ENCODE measurements at regions not wholly inside any gene's neighbourhood (a gene's known extent, or its start where the extent isn't known, plus 50 kb on each side); places are given as distances from the start of the nearest gene placed in this dataset.

GRCh38 chr13:97528518-97528917 lies 94.5 kb downstream of the RAP2A start:
- TF ChIP-seq, protein P1, sequence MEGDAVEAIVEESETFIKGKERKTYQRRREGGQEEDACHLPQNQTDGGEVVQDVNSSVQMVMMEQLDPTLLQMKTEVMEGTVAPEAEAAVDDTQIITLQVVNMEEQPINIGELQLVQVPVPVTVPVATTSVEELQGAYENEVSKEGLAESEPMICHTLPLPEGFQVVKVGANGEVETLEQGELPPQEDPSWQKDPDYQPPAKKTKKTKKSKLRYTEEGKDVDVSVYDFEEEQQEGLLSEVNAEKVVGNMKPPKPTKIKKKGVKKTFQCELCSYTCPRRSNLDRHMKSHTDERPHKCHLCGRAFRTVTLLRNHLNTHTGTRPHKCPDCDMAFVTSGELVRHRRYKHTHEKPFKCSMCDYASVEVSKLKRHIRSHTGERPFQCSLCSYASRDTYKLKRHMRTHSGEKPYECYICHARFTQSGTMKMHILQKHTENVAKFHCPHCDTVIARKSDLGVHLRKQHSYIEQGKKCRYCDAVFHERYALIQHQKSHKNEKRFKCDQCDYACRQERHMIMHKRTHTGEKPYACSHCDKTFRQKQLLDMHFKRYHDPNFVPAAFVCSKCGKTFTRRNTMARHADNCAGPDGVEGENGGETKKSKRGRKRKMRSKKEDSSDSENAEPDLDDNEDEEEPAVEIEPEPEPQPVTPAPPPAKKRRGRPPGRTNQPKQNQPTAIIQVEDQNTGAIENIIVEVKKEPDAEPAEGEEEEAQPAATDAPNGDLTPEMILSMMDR (IDR thresholded peaks at IDR 0.05): no peak
- TF ChIP-seq POLR2A (IDR thresholded peaks at IDR 0.05) (no peak), POLR2AphosphoS5 (IDR thresholded peaks at IDR 0.05; ENCODE audit: insufficient read depth in 1 of 2, low read depth in 1 of 2) (no peak)
- H3K4me1 ChIP-seq: no peaks in the 10 kb centered on the region
- H3K27ac ChIP-seq: no peak overlapping the region
- no peak for DNase-seq (ENCODE audit: extremely low spot score in 2 of 2)
- no peaks in the 10 kb centered on the region for H3K9me3 ChIP-seq
- H3K36me3 ChIP-seq: no peaks in the 10 kb centered on the region
- H3K27me3 ChIP-seq: no peaks in the 10 kb centered on the region
- H3K4me3 ChIP-seq: no peak overlapping the region
- intact Hi-C loops (cut with DNase I): no loop called here

DNA sequence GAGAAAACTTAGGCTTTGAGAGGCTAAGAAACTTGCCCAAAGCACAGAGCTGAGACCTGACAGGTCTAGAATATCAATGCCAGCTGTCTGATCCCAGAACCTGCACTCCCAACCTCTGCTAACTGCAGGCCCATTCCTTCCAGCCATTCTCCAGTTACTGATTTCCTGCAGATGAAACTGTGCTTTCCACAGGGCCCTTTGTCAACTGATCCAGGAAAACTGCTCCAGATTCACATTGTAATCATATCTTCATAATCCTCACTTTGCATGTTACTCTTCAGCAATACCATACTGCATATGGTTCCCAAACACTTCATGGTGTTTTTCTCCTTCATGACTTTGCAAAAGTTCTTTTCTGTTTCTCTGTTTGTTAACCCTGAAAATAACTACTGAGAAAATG lies 100.6 kb downstream of the RAP2A start:
- Histone ChIP-seq H3K9me3 (no peaks in the 10 kb centered on the region), H3K4me1 (no peaks in the 10 kb centered on the region), H3K36me3 (no peaks in the 10 kb centered on the region), H3K27me3 (no peaks in the 10 kb centered on the region), H3K27ac (no peak overlapping the region), H3K4me3 (no peak overlapping the region)
- intact Hi-C loops (cut with DNase I): no loop called here
- DNase-seq (ENCODE audit: extremely low spot score in 2 of 2): no peak
- TF ChIP-seq, protein P1 (IDR thresholded peaks at IDR 0.05): no peak
- TF ChIP-seq POLR2A (IDR thresholded peaks at IDR 0.05) (no peak), POLR2AphosphoS5 (IDR thresholded peaks at IDR 0.05; ENCODE audit: insufficient read depth in 1 of 2, low read depth in 1 of 2) (no peak)

DNA sequence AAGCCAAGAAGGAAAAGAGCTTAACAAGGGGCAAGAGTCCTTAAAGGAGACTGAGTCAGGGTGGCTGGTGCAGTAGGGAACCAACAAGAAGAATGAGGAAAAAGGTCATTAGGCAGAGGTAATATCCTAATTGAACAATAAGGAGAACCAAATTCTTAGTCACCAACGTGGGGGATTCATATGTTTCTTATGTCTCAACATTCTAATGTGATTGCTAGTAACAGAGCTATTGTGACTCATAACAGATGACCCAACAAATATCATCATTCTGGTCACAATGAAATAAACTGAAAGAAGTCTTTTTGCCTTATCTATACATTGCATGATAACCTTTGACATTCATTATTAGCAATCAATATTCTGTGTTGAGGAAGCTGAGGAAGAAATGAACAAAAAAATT lies 101.6 kb downstream of the RAP2A start:
- Histone ChIP-seq H3K4me3 (no peak overlapping the region), H3K36me3 (no peaks in the 10 kb centered on the region), H3K27ac (no peak overlapping the region), H3K9me3 (no peaks in the 10 kb centered on the region), H3K4me1 (no peaks in the 10 kb centered on the region), H3K27me3 (no peaks in the 10 kb centered on the region)
- DNase-seq (ENCODE audit: extremely low spot score in 2 of 2): no peak
- intact Hi-C loops (cut with DNase I): no loop called here
- TF ChIP-seq POLR2AphosphoS5 (IDR thresholded peaks at IDR 0.05; ENCODE audit: insufficient read depth in 1 of 2, low read depth in 1 of 2): no peak
- TF ChIP-seq POLR2A (IDR thresholded peaks at IDR 0.05): no peak
- TF ChIP-seq, protein P1 (IDR thresholded peaks at IDR 0.05): no peak

- no peak for DNase-seq (ENCODE audit: extremely low spot score in 2 of 2)
Measured at GRCh38 chr13:97537110-97537509, 103.1 kb downstream of the RAP2A start.

GRCh38 chr13:97538203-97538602 lies 104.2 kb downstream of the RAP2A start:
- DNase-seq (ENCODE audit: extremely low spot score in 2 of 2): no peak
- intact Hi-C loops (cut with DNase I): no loop called here

More at GRCh38 chr13:97537110-97537509, 103.1 kb downstream of the RAP2A start:
- Histone ChIP-seq H3K4me3 (no peak overlapping the region), H3K36me3 (no peaks in the 10 kb centered on the region), H3K9me3 (no peaks in the 10 kb centered on the region), H3K4me1 (no peaks in the 10 kb centered on the region), H3K27me3 (no peaks in the 10 kb centered on the region), H3K27ac (no peak overlapping the region)
- intact Hi-C loops (cut with DNase I): no loop called here
- TF ChIP-seq POLR2AphosphoS5 (IDR thresholded peaks at IDR 0.05; ENCODE audit: insufficient read depth in 1 of 2, low read depth in 1 of 2) (no peak), POLR2A (IDR thresholded peaks at IDR 0.05) (no peak)
- TF ChIP-seq, protein P1 (IDR thresholded peaks at IDR 0.05): no peak

More at GRCh38 chr13:97538203-97538602, 104.2 kb downstream of the RAP2A start:
- Histone ChIP-seq H3K4me1 (no peaks in the 10 kb centered on the region), H3K9me3 (no peaks in the 10 kb centered on the region), H3K4me3 (no peak overlapping the region), H3K27ac (no peak overlapping the region), H3K36me3 (no peaks in the 10 kb centered on the region), H3K27me3 (no peaks in the 10 kb centered on the region)
- TF ChIP-seq POLR2A (IDR thresholded peaks at IDR 0.05) (no peak), POLR2AphosphoS5 (IDR thresholded peaks at IDR 0.05; ENCODE audit: insufficient read depth in 1 of 2, low read depth in 1 of 2) (no peak)
- TF ChIP-seq, protein P1 (IDR thresholded peaks at IDR 0.05): no peak

All from vagina (tissue), 2 donors.